Skin of body (tissue), 1 donor: ENCODE measurements at regions not wholly inside any gene's neighbourhood (a gene's known extent, or its start where the extent isn't known, plus 50 kb on each side); places are given as distances from the start of the nearest gene placed in this dataset.

Experiments
- DNase-seq: peaks from one replicate; lab custom pipeline; 2025; lab: John Stamatoyannopoulos, UW

- DNase-seq: no peak
These were observed 1337.3 kb downstream of the PCDH9 start for GRCh38 chr13:65892859-65893258.

DNA sequence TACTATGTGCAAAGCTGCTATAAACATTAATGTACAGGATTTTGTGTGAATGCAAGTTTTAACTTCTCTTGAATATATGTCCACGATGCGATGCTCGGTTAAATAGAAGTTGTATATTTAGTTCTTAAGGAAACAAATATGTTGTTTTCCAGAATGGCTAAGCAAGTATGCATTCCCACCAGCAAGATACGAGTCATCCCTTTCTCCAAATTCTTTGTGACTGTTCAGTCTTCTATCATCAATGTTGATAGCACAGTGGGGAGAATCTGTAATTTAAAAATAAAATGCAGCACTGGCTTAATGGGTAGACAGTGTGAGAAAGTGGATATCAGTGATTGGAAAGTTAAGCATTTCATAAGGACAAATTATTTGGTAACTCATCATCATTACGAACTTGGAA is 1340.8 kb downstream of the PCDH9 start:
- DNase-seq: no peak

DNA sequence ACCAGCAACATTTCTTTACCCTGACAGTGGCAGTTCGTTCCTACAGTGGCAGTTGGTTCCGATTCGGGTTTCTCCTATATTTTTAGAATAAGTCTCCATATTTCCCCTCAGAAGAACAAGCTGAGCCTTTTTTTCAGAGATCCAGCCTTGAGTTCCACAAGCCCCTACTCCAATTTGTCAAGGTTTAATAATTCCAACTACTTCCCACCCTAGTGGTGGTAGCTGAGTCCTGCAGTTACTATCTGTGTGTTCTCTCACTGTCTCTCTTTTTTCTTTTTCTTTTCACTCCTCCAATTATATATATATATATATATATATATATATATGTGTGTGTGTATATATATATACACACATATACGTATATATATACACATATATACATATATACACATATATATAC is 1347.3 kb downstream of the PCDH9 start:
- no peak for DNase-seq

DNA sequence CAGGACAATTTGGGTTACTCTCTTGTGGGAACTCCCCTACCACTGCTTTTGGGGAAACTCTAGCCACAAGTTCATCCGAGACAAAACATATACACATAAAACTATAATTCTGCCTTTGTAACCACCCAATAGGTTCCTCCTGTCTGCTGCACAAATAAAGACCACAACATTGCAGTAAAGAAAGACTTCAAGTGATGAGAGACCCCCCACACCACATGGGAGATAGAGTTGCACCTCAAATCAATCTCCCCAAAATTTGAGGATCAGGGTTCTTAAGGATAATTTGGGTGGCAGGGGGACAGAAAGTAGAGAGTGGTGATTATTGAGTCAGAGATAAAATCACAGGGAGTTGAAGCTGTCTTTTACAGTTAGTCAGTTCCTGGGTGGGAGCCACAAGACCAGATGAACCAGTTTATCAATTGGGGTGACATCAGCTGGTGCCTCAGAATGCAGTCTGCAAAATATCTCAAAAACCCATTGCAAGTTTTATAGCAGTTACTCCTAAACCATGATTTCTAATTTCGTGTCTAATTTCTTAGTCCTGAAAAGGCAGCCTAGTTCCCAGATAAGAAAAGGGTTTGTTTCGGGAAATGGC is 1348.5 kb downstream of the PCDH9 start:
- no peak for DNase-seq

GRCh38 chr13:65875031-65875430 is 1355.1 kb downstream of the PCDH9 start:
- no peak for DNase-seq

DNA sequence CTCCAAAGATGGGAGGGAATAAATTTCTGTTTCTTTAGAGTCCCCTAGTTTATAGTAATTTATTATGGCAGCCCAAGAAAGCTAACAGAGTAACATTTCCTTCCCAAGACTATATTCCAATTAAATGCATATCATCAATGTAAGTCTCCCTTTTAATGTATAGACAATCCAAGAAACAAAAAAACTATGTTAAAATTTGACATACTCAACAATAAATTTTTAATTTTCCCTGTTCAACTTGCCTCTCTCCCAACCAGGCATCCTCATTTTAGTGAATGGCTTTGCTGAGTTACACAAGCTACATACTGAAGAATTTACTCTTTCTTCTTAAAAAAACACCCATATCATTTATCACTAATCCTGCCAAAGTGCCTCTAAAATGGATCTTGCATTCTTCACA is 1357.7 kb downstream of the PCDH9 start:
- no peak for DNase-seq

- no peak for DNase-seq
These were observed 1361.3 kb downstream of the PCDH9 start for GRCh38 chr13:65868884-65869283.

DNA sequence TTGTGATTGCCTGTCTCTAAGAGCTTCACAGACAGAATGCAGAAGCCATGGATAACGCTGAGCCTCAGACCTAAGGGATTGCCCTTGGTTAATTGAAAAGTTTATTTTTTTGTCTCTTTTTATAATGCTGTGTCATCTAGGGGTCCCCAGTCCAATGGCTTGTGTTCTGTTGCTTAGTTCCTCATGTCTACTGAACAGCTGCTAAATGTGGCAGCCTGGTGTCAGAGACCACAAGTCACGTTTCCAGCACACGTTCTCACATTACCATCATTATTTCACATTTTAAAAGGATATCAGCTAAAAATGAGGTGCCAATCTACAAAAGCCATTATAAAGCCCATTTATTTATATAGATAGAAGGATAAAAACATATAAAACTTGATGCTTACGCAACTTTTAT is 1362.0 kb downstream of the PCDH9 start:
- no peak for DNase-seq

DNA sequence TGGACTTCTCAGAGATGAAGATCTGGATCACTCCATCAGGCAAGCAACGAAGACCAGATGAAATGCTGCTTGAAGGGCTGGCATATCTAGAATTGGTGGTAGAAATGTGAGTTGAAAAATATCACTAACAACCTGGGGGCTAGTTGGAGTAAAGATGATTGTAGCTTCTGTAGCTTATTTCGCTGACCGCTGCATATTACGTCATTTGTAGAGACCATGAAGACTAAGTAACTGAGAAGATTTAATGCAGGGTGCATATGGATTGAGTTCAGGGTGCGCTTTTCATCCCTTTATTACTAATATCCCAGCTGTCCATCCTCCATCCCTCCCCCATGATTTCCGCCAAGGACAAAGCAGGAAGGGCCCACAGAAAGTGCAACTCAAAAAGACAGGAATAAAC is 1364.0 kb downstream of the PCDH9 start:
- DNase-seq: no peak

- DNase-seq: no peak
These were observed 1364.9 kb downstream of the PCDH9 start for GRCh38 chr13:65865206-65865605.

DNA sequence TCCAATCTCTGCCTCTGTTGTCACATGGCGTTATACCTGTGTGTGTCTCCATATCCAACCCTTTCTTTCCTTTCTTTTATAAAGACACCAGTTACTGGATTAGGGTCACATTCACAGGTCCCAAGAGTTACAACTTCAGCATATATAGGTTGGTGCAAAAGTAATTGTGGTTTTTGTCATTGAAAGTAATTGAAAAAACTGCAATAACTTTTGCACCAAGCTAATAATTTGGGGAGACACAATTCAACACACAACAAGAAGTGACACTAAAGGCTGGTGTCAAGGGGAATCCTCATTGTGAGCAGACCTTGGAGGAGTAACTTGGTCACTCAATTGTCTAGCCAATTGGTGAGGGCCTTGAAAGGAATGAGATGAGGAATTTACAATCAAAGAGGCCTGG is 1366.1 kb downstream of the PCDH9 start:
- no peak for DNase-seq

DNA sequence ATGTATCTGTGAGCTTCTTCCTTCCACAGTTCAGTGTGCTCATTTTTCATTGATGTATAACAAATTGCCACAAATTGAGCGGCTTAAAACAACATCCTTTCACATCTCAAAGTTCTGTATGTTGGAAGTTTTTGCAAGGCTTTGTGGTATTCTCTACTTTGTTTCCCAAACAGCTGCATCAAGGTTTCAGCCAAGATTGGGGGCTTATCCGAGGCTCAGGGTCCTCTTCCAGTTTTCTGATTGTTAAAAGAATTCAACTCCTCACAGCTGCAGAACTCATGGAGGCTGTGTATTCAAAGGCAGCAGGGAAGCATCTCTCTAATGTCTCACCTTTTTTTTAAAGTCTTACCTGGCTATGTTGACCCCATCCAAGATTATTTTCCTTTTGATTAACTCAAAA is 1369.8 kb downstream of the PCDH9 start:
- DNase-seq: no peak

GRCh38 chr13:65857942-65858565 is 1372.1 kb downstream of the PCDH9 start:
- DNase-seq: no peak

GRCh38 chr13:65856431-65856830 is 1373.7 kb downstream of the PCDH9 start:
- no peak for DNase-seq

DNA sequence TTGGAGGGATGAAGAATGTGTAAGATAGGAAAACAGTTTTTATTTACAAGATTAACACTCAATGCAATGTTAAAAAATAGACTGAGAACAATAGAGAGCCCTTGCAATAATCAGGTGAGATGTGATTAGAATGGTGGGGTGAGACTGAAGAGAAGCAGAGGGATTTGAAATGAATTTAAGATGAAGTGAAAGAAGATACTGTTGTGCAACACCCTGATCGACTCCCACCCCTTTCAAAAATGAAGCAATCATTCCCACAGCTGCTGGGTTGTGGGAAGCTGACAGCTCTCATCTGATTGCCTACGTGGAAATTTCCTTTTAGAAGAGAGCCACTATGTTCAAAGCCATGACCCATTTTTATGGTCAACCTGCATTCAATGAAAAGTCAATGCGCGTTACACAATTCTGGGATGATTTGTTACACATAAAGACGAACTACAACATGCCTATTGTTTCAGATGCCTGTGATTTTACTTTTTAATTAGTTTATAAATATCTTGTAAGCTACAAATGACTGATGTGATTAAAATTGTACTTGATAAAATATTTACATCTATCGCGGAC is 1374.8 kb downstream of the PCDH9 start:
- DNase-seq: no peak

GRCh38 chr13:65854431-65854830 is 1375.7 kb downstream of the PCDH9 start:
- DNase-seq: no peak

DNA sequence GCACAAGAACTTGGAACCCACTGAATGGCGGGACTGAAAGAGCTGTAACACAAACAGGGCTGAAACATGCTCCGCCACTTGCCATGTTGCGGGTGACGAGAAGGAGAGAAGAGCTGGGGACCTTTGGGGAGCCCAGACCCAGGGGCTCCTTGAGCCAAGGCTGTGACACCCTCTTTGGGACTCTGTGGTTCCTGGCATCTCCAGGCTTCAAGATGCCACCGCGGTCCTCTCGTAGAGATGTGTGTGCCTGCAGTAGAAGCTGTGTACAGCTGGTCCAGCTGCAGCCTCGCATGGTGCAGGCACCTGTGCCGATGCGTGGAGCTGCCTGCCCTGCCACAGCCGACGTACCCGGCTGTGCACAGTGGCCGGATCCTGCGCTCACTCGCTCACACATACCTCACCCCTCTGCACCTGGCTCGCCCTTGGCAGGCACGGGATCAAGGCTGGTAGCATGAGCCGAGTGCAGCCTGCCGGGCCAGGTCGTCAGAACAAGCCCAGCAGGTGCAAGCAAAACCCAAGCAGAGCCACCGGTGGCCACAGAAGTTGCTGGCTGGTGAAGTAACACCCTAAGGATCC is 1385.8 kb downstream of the PCDH9 start:
- DNase-seq: no peak

GRCh38 chr13:65843314-65843731 is 1386.8 kb downstream of the PCDH9 start:
- DNase-seq: no peak

- no peak for DNase-seq
These were observed 1389.0 kb downstream of the PCDH9 start for GRCh38 chr13:65841156-65841555.

DNA sequence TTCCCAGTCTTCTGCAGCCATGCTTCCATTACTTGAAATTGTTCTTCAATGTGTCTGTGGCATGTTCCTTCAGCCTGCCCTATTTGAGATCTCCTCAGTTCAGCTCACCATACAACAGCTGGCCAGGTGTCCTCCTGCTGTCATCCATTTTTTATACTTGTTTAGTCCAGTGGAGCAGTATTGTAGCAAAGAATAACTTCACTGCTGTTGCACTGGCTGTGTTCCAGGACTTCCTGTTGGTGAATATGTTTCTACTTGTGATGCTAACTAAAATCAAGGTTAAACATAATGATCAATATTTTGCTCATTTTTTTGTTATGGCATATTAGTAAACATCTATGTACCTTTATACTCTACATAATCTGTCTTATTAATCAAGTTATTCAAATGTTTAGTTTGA is 1394.1 kb downstream of the PCDH9 start:
- no peak for DNase-seq

- DNase-seq: no peak
These were observed 1395.2 kb downstream of the PCDH9 start for GRCh38 chr13:65834897-65835296.

GRCh38 chr13:65830411-65831205 is 1399.5 kb downstream of the PCDH9 start:
- DNase-seq: no peak
